Calu3 (cell line): ENCODE measurements at regions not wholly inside any gene's neighbourhood (a gene's known extent, or its start where the extent isn't known, plus 50 kb on each side); places are given as distances from the start of the nearest gene placed in this dataset.

Experiments used
- BruUV-seq: library from RNA; stranded (reverse); fragments of 400-500 nt; replicated peaks from 2 replicates; lab custom pipeline; 2021; lab: Mats Ljungman, UMichigan
- CTCF ChIA-PET: fragments of 300-600 bp; sonication (Branson Sonifier 250); formaldehyde crosslinking; loops from one replicate; lab custom pipeline; 2022; ENCODE audit warnings: antibody characterized with exemption; lab: Charles Lee
- DNase-seq: peaks from one replicate; pipeline ENCODE4 v3.0.0; 2022
- H3K27ac Mint-ChIP-seq: one replicate; pipeline ENCODE4 v1.8.0; 2022; ENCODE audit warnings: mixed read lengths; ENCODE audit not compliant: unreplicated experiment
- H3K27me3 Mint-ChIP-seq: one replicate; pipeline ENCODE4 v1.8.0; 2022; ENCODE audit warnings: mixed read lengths; ENCODE audit not compliant: unreplicated experiment
- H3K36me3 Mint-ChIP-seq: one replicate; pipeline ENCODE4 v1.8.0; 2022; ENCODE audit warnings: mild to moderate bottlenecking, moderate library complexity, mixed read lengths; ENCODE audit not compliant: insufficient read depth, unreplicated experiment
- H3K4me1 Mint-ChIP-seq: one replicate; pipeline ENCODE4 v1.8.0; 2022; ENCODE audit warnings: mild to moderate bottlenecking, low read depth, mixed read lengths; ENCODE audit not compliant: unreplicated experiment
- H3K4me3 Mint-ChIP-seq: one replicate; pipeline ENCODE4 v1.8.0; 2022; ENCODE audit warnings: mild to moderate bottlenecking, low read depth, moderate library complexity, mixed read lengths; ENCODE audit not compliant: unreplicated experiment
- H3K9me3 Mint-ChIP-seq: one replicate; pipeline ENCODE4 v1.8.0; 2022; ENCODE audit warnings: low read depth, mixed read lengths; ENCODE audit not compliant: unreplicated experiment
- CTCF ChIP-seq: fragments of 200-600 bp; IDR thresholded peaks from one replicate; pipeline ENCODE4 v1.8.0; 2022; ENCODE audit warnings: antibody characterized with exemption; ENCODE audit not compliant: unreplicated experiment
- intact Hi-C: fragments of 100-400 bp; cut with micrococcal nuclease; formaldehyde crosslinking; loops from one replicate; pipeline ENCODE4 v1.10.0; 2022; ENCODE audit not compliant: unreplicated experiment

GRCh38 chr9:10910779-10911178 lies 298.0 kb upstream of the PTPRD start:
- Mint-ChIP-seq H3K27me3 (no peaks in the 10 kb centered on the region), H3K36me3 (no peaks in the 10 kb centered on the region), H3K27ac (no peak overlapping the region), H3K4me3 (no peak overlapping the region), H3K9me3 (peaks cover 7% of the 10 kb centered on the region), H3K4me1 (no peaks in the 10 kb centered on the region)
- DNase-seq, result no peak
- CTCF ChIA-PET, result no interaction called here
- intact Hi-C loops, result no loop called here
- no TSS peak for BruUV-seq
- no peak for TF ChIP-seq CTCF

DNA sequence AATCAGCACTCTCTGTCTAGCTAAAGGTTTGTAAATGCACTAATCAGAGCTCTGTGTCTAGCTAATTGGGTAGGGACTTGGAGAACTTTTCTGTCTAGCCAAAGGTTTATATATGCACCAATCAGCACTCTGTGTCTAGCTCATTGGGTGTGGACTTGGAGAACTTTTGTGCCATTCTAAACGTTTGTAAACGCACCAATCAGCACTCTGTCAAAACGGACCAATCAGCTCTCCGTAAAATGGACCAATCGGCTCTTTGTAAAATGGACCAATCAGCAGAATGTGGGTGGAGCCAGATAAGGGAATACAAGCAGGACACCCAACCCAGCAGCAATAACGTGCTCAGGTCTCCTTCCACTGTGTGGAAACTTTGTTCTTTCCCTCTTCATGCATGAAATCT lies 298.6 kb upstream of the PTPRD start:
- Mint-ChIP-seq H3K4me1 (no peaks in the 10 kb centered on the region), H3K36me3 (no peaks in the 10 kb centered on the region)
- CTCF ChIA-PET, result interaction anchor here (0.7 kb wide), 1 partner anchor 242 kb away, joined by 3 read pairs; no protein-coding TSS in a partner anchor

DNA sequence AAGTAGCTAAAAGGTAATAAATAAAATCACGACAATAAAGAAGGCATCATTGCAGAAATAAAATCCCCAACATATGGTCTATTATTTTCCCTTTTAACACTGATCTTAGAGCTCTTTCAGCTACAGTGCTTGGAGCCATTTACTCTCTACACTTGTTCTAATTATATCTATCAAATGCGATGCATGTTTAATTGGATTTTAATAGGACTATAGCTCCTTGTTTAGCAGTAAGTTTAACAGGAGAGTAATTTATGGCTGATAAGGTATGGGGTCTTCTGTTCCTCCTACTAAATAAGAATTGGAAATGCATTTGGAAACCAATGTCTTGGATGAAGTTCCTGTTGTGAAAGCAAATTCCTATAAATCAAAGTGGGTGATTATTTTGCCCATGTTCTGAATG lies 304.2 kb upstream of the PTPRD start:
- Mint-ChIP-seq H3K4me3 (no peak overlapping the region), H3K27me3 (no peaks in the 10 kb centered on the region), H3K4me1 (no peaks in the 10 kb centered on the region), H3K36me3 (no peaks in the 10 kb centered on the region), H3K27ac (no peak overlapping the region), H3K9me3 (peaks cover 9% of the 10 kb centered on the region)
- no TSS peak for BruUV-seq
- no peak for DNase-seq
- TF ChIP-seq CTCF, result no peak
- intact Hi-C loops, result no loop called here
- CTCF ChIA-PET, result no interaction called here

More for the DNA sequence above, 298.6 kb upstream of the PTPRD start:
- intact Hi-C loops, result no loop called here
- TF ChIP-seq CTCF, result no peak
- Mint-ChIP-seq H3K27me3 (no peaks in the 10 kb centered on the region), H3K9me3 (peaks cover 7% of the 10 kb centered on the region), H3K27ac (no peak overlapping the region), H3K4me3 (no peak overlapping the region)
- DNase-seq, result no peak
- no TSS peak for BruUV-seq

GRCh38 chr9:10921671-10922070 lies 308.9 kb upstream of the PTPRD start:
- Mint-ChIP-seq H3K4me3 (no peak overlapping the region), H3K27me3 (no peaks in the 10 kb centered on the region), H3K9me3 (peaks cover 15% of the 10 kb centered on the region), H3K36me3 (no peaks in the 10 kb centered on the region), H3K4me1 (no peaks in the 10 kb centered on the region), H3K27ac (no peak overlapping the region)
- intact Hi-C loops, result no loop called here
- no peak for TF ChIP-seq CTCF
- DNase-seq, result no peak
- no TSS peak for BruUV-seq
- CTCF ChIA-PET, result no interaction called here
